H1 (cell line): ENCODE measurements at regions not wholly inside any gene's neighbourhood (a gene's known extent, or its start where the extent isn't known, plus 50 kb on each side); places are given as distances from the start of the nearest gene placed in this dataset.

ENCODE experiments used
- CTCF ChIA-PET: fragments of 300-600 bp; sonication (Branson Sonifier 250); formaldehyde crosslinking; loops from one replicate; lab custom pipeline; 2021; ENCODE audit not compliant: partially characterized antibody; lab: Charles Lee
- POLR2A ChIA-PET: fragments of 300-600 bp; sonication (Branson Sonifier 250); formaldehyde crosslinking; loops from one replicate; lab custom pipeline; 2021; ENCODE audit warnings: inconsistent platforms; ENCODE audit not compliant: partially characterized antibody; lab: Charles Lee
- DNase-seq, 2 experiments: peaks; one replicate each; pipeline versions ENCODE4 v3.0.0 to v3.0.0-alpha.2; 2010 to 2022; ENCODE audit warnings: low spot score in 2 of 2, low read depth in 1 of 2, mixed read lengths in 1 of 2
- FAIRE-seq: peaks from 2 replicates; lab custom pipeline; 2011; peaks lifted over from hg19 to GRCh38; lab: Jason Lieb, UNC
- H2AFZ ChIP-seq: 2 replicates; pipeline ENCODE4 v1.8.1; 2012; ENCODE audit warnings: low read length, inconsistent platforms
- H2AK5ac ChIP-seq: 2 replicates; pipeline ENCODE4 v1.6.1; 2013; ENCODE audit warnings: low read depth, low read length
- H2BK120ac ChIP-seq: replicated peaks from 2 replicates; pipeline ENCODE3; 2013; ENCODE audit warnings: low read depth, low read length, inconsistent platforms
- H2BK12ac ChIP-seq: 2 replicates; pipeline ENCODE4 v1.6.1; 2013; ENCODE audit warnings: low read depth, low read length
- H2BK15ac ChIP-seq: 2 replicates; pipeline ENCODE4 v1.6.1; 2013; ENCODE audit warnings: low read length
- H2BK20ac ChIP-seq: 2 replicates; pipeline ENCODE4 v1.6.1; 2013; ENCODE audit warnings: low read length
- H2BK5ac ChIP-seq: 2 replicates; pipeline ENCODE4 v1.6.1; 2013; ENCODE audit warnings: low read depth, low read length
- H3K14ac ChIP-seq: 2 replicates; pipeline ENCODE4 v1.6.1; 2013; ENCODE audit warnings: inconsistent platforms; ENCODE audit not compliant: insufficient read length
- H3K18ac ChIP-seq: 2 replicates; pipeline ENCODE4 v1.6.1; 2013; ENCODE audit warnings: low read length; ENCODE audit errors: extremely low read depth
- H3K23ac ChIP-seq: 2 replicates; pipeline ENCODE4 v1.6.1; 2013; ENCODE audit warnings: inconsistent platforms; ENCODE audit not compliant: insufficient read length
- H3K23me2 ChIP-seq: 2 replicates; pipeline ENCODE4 v1.6.1; 2013; ENCODE audit warnings: low read depth, low read length
- H3K27ac ChIP-seq: 2 replicates; pipeline ENCODE4 v1.6.1; 2011; ENCODE audit warnings: low read depth, low read length, inconsistent platforms
- H3K27me3 ChIP-seq, 4 experiments: replicated peaks in 1 of 4; 1 replicate in 1 of 4; 2 replicates in 3 of 4; pipeline versions ENCODE4 v1.6.1 to v1.8.1; 2011 to 2013; ENCODE audit warnings: low read length in 3 of 4, mild to moderate bottlenecking in 3 of 4, inconsistent platforms in 2 of 4, mixed read lengths in 2 of 4, moderate library complexity in 1 of 4; ENCODE audit not compliant: control insufficient read depth in 3 of 4, insufficient read depth in 3 of 4; ENCODE audit errors: extremely low read depth in 1 of 4
- H3K36me3 ChIP-seq, 4 experiments: 2 replicates each; pipeline versions ENCODE4 v1.6.1 to v1.8.1; 2011 to 2013; ENCODE audit warnings: mild to moderate bottlenecking in 4 of 4, low read length in 3 of 4, moderate library complexity in 2 of 4, control low read depth in 1 of 4, inconsistent platforms in 1 of 4; ENCODE audit not compliant: insufficient read depth in 4 of 4, control insufficient read depth in 2 of 4
- H3K4ac ChIP-seq: replicated peaks from 2 replicates; pipeline ENCODE3; 2013; ENCODE audit warnings: low read length, low read depth, mixed read lengths, inconsistent platforms; ENCODE audit not compliant: insufficient read length
- H3K4me1 ChIP-seq, 4 experiments: replicated peaks in 1 of 4; 1 replicate in 1 of 4; 2 replicates in 3 of 4; pipeline versions ENCODE4 v1.6.1 to v1.8.1; 2011 to 2013; ENCODE audit warnings: low read length in 3 of 4, inconsistent platforms in 2 of 4, mixed read lengths in 1 of 4; ENCODE audit not compliant: insufficient read depth in 4 of 4, control insufficient read depth in 3 of 4
- H3K4me2 ChIP-seq, 2 experiments: 2 replicates each; pipeline versions ENCODE4 v1.6.1 to v1.8.1; 2011 to 2013; ENCODE audit warnings: low read depth in 2 of 2, low read length in 2 of 2, control low read depth in 1 of 2, inconsistent platforms in 1 of 2, mild to moderate bottlenecking in 1 of 2; ENCODE audit not compliant: insufficient read depth in 1 of 2
- H3K4me3 ChIP-seq, 4 experiments: fragments of 200-600, 300-600 bp in 1 of 4; sonication (generic), shearing (Covaris generic), sonication (Bioruptor Twin) in 1 of 4; 2 replicates each; pipeline versions ENCODE4 v1.5.1 to v1.8.1; 2011 to 2016; ENCODE audit warnings: low read length in 4 of 4, low read depth in 3 of 4, control low read depth in 2 of 4, inconsistent platforms in 2 of 4, mild to moderate bottlenecking in 2 of 4, mixed read lengths in 1 of 4, moderate library complexity in 1 of 4; ENCODE audit not compliant: insufficient read depth in 2 of 4; ENCODE audit errors: extremely low read depth in 1 of 4
- H3K56ac ChIP-seq: replicated peaks from 2 replicates; pipeline ENCODE3; 2013; ENCODE audit warnings: low read depth, mild to moderate bottlenecking, mixed read lengths, low read length, inconsistent platforms; ENCODE audit not compliant: insufficient read length
- H3K79me1 ChIP-seq: 2 replicates; pipeline ENCODE4 v1.6.1; 2013; ENCODE audit warnings: low read depth, low read length, control low read depth
- H3K79me2 ChIP-seq, 2 experiments: 2 replicates each; pipeline versions ENCODE4 v1.6.1 to v1.8.1; 2012 to 2013; ENCODE audit warnings: low read length in 2 of 2, mild to moderate bottlenecking in 2 of 2, inconsistent platforms in 1 of 2; ENCODE audit not compliant: insufficient read depth in 2 of 2, control insufficient read depth in 1 of 2
- H3K9ac ChIP-seq, 4 experiments: replicated peaks in 1 of 4; 1 replicate in 1 of 4; 2 replicates in 3 of 4; pipeline versions ENCODE4 v1.6.1 to v1.8.1; 2011 to 2013; ENCODE audit warnings: low read depth in 3 of 4, low read length in 3 of 4, control low read depth in 2 of 4, mild to moderate bottlenecking in 2 of 4, moderate library complexity in 2 of 4, inconsistent platforms in 1 of 4; ENCODE audit errors: extremely low read depth in 1 of 4
- H3K9me3 ChIP-seq, 2 experiments: 2 replicates each; pipeline versions ENCODE4 v1.6.1 to v1.8.1; 2012 to 2013; ENCODE audit warnings: mild to moderate bottlenecking in 2 of 2, moderate library complexity in 2 of 2, control low read depth in 1 of 2, inconsistent platforms in 1 of 2, low read depth in 1 of 2, low read length in 1 of 2, mixed read lengths in 1 of 2; ENCODE audit not compliant: insufficient read depth in 2 of 2
- H4K20me1 ChIP-seq, 2 experiments: replicated peaks in 1 of 2; 2 replicates each; pipeline versions ENCODE3 to v1.8.1; 2011 to 2013; ENCODE audit warnings: inconsistent platforms in 2 of 2, low read length in 2 of 2, mild to moderate bottlenecking in 1 of 2; ENCODE audit not compliant: insufficient read depth in 2 of 2, control insufficient read depth in 1 of 2
- H4K5ac ChIP-seq: 2 replicates; pipeline ENCODE4 v1.6.1; 2013; ENCODE audit warnings: low read length, low read depth, mixed read lengths, inconsistent platforms; ENCODE audit not compliant: insufficient read length
- H4K8ac ChIP-seq: 2 replicates; pipeline ENCODE4 v1.8.0; 2013; ENCODE audit warnings: mild to moderate bottlenecking, moderate library complexity, low read length, inconsistent platforms; ENCODE audit not compliant: insufficient read depth; ENCODE audit errors: extremely low read depth
- H4K91ac ChIP-seq: replicated peaks from 2 replicates; pipeline ENCODE3; 2013; ENCODE audit warnings: low read length, mixed read lengths, inconsistent platforms; ENCODE audit not compliant: insufficient read length
- CHD2 ChIP-seq: IDR thresholded peaks from 2 replicates; pipeline ENCODE4 v1.6.1; 2012; ENCODE audit warnings: low read length, improper control_type of control experiment
- KDM4A ChIP-seq: IDR thresholded peaks from one replicate; pipeline ENCODE4 v1.7.1; 2012; ENCODE audit warnings: low read depth, mild to moderate bottlenecking, moderate library complexity, low read length, inconsistent platforms; ENCODE audit not compliant: severe bottlenecking
- RAD21 ChIP-seq, 2 experiments: IDR thresholded peaks in 1 of 2; conservative IDR thresholded peaks in 1 of 2; 2 replicates each; pipeline ENCODE4 v1.6.1; 2011; ENCODE audit warnings: low read depth in 2 of 2, low read length in 2 of 2, improper control_type of control experiment in 1 of 2, inconsistent platforms in 1 of 2, mild to moderate bottlenecking in 1 of 2, moderate library complexity in 1 of 2
- SIN3A ChIP-seq, 2 experiments: IDR thresholded peaks in 1 of 2; conservative IDR thresholded peaks in 1 of 2; 2 replicates each; pipeline ENCODE4 v1.6.1; 2011 to 2012; ENCODE audit warnings: low read length in 2 of 2, improper control_type of control experiment in 1 of 2, low read depth in 1 of 2, mild to moderate bottlenecking in 1 of 2
- ZNF274 ChIP-seq: IDR thresholded peaks from 2 replicates; pipeline ENCODE4 v1.7.0; 2012; ENCODE audit warnings: low read length, borderline replicate concordance; ENCODE audit errors: extremely low read depth
- WGBS, 2 experiments: shearing (Covaris generic) in 1 of 2; methylation state at CpG; one replicate each; pipeline versions ENCODE4 v1.1.6 to v1.1.7; 2013 to 2015; ENCODE audit warnings: low lambda C conversion rate in 2 of 2, mixed read lengths in 2 of 2, inconsistent platforms in 1 of 2, low coverage in 1 of 2, missing lambda C conversion rate in 1 of 2; ENCODE audit not compliant: insufficient replicate concordance in 2 of 2, insufficient coverage in 1 of 2, insufficient read length in 1 of 2; ENCODE audit errors: extremely low coverage in 1 of 2, missing lambda C conversion rate in 1 of 2; 5-methylcytosine and 5-hydroxymethylcytosine counted together

DNA sequence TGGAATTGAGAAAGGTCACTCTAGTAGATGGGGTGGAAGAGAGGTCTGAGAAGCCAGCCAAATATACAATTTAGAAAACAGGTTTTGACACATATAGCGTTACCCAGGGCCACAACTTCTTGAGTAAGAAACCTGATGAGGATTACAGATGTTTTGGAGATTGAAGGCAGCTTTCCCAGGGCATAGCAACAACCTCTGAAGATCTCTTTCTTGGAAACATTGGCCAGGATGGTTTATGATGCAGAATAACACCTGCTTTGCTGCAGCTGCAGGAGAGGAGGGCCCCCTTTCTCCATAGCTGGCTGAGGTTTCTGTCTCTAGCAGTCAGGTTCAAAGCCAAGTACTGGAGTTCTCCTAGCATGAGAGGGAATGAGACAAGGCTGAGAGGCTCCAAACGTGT is 75.1 kb upstream of the NUP50 start:
- H3K27me3 ChIP-seq = 0 out of 7 replicates have a peak, but pooled peaks cover 0 to 3% (median 0%) of the 10 kb centered on the region in 4 experiments
- CTCF ChIA-PET = interaction anchor here (0.9 to 1.8 kb wide), 3 partner anchors 14 to 268 kb away, joined by 3 to 5 read pairs (median 4); no protein-coding TSS in a partner anchor
- TF ChIP-seq SIN3A (conservative IDR thresholded peaks at IDR 0.05 in 1 of 2, IDR thresholded peaks at IDR 0.05 in 1 of 2; ENCODE audit: low read depth in 1 of 2, low read length in 2 of 2) = no peak
- TF ChIP-seq CHD2 = no peak
- no peak for TF ChIP-seq KDM4A
- no peak for TF ChIP-seq RAD21 (IDR thresholded peaks at IDR 0.05 in 1 of 2, conservative IDR thresholded peaks at IDR 0.05 in 1 of 2; ENCODE audit: low read depth in 2 of 2, low read length in 2 of 2)
- TF ChIP-seq ZNF274 = no peak

More for the DNA sequence above, 75.1 kb upstream of the NUP50 start:
- Histone ChIP-seq H3K4ac (no peak overlapping the region), H3K23me2 (0 out of 2 replicates have a peak, but pooled peaks cover 2% of the 10 kb centered on the region), H3K18ac (no peak overlapping the region), H3K36me3 (no peaks in the 10 kb centered on the region), H4K91ac (no peak overlapping the region), H3K4me2 (no peak overlapping the region), H2BK5ac (no peak overlapping the region), H3K23ac (no peak overlapping the region), H2AFZ (no peak overlapping the region), H4K20me1 (no peaks in the 10 kb centered on the region), H3K9ac (no peak overlapping the region), H2BK120ac (no peak overlapping the region), H3K4me1 (peaks cover 0 to 6% (median 2%) of the 10 kb centered on the region in 4 experiments; a peak in 3 of 7 replicates), H4K5ac (no peak overlapping the region), H3K14ac (no peak overlapping the region), H2AK5ac (no peak overlapping the region), H2BK12ac (no peak overlapping the region), H3K4me3 (no peak overlapping the region), H4K8ac (no peak overlapping the region), H2BK20ac (no peak overlapping the region), H3K9me3 (no peaks in the 10 kb centered on the region), H3K79me2 (no peaks in the 10 kb centered on the region), H3K79me1 (no peaks in the 10 kb centered on the region), H2BK15ac (no peak overlapping the region), H3K56ac (no peak overlapping the region), H3K27ac (no peak overlapping the region)
- no peak for FAIRE-seq
- DNase-seq = no peak
- 88% methylated on average over 2 of the region's 2 CpGs; no CpG with 5 or more reads in 1 of the 2 experiments for WGBS, 2 experiments
- POLR2A ChIA-PET = interaction anchor here (1.0 to 2.2 kb wide), 5 partner anchors 20 to 115 kb away, joined by 3 to 5 read pairs (median 3); partner anchors contain the start of genes NUP50 and PHF21B
